HepG2 (cell line): ENCODE measurements at regions not wholly inside any gene's neighbourhood (a gene's known extent, or its start where the extent isn't known, plus 50 kb on each side); places are given as distances from the start of the nearest gene placed in this dataset.

Experiments
- ATAC-seq: fragments of 200-7000 bp; cut with Tn5 transposase; 3 replicates; pipeline ENCODE4 v1.9.1; 2020; ENCODE audit warnings: mild to moderate bottlenecking, moderate library complexity
- BruUV-seq: library from RNA; stranded (reverse); fragments of 400-500 nt; replicated peaks from 2 replicates; lab custom pipeline; 2021; lab: Mats Ljungman, UMichigan
- CTCF ChIA-PET: fragments of 300-600 bp; formaldehyde crosslinking; extraction: SDS; loops from one replicate; lab custom pipeline; 2021; ENCODE audit warnings: low total read pairs, inconsistent platforms, low intra/inter-chr PET ratio; lab: Yijun Ruan, JAX
- POLR2A ChIA-PET: fragments of 350-600 bp; sonication (Branson Sonifier 250); formaldehyde crosslinking; loops from one replicate; lab custom pipeline; 2020; ENCODE audit warnings: antibody characterized with exemption, inconsistent platforms; lab: Yijun Ruan, JAX
- DNase-seq: peaks from one replicate; pipeline ENCODE4 v3.0.0-alpha.2; 2015; ENCODE audit warnings: low spot score
- FAIRE-seq: peaks from 3 replicates; lab custom pipeline; 2011; peaks lifted over from hg19 to GRCh38; lab: Jason Lieb, UNC
- H2AFZ ChIP-seq: one replicate; pipeline ENCODE4 v1.6.1; 2011; ENCODE audit warnings: low read length, inconsistent platforms
- H3K27ac ChIP-seq: fragments of 300-600 bp; 3 replicates; pipeline ENCODE4 v1.8.0; 2011; ENCODE audit warnings: mixed run types, mild to moderate bottlenecking, mixed read lengths, low read length, inconsistent platforms; ENCODE audit not compliant: insufficient read depth; ENCODE audit errors: extremely low read length
- H3K27me3 ChIP-seq, 2 experiments: fragments of 200-600 bp in 1 of 2; 2 replicates in 1 of 2; 3 replicates in 1 of 2; pipeline versions ENCODE4 v1.6.0 to v1.8.0; 2011; ENCODE audit warnings: low read length in 2 of 2, mild to moderate bottlenecking in 2 of 2, moderate library complexity in 2 of 2, inconsistent platforms in 1 of 2; ENCODE audit not compliant: insufficient read depth in 2 of 2, control insufficient read depth in 1 of 2
- H3K36me3 ChIP-seq, 2 experiments: fragments of 200-600 bp in 1 of 2; replicated peaks in 1 of 2; 2 replicates in 1 of 2; 3 replicates in 1 of 2; pipeline versions ENCODE4 v1.5.1 to v1.8.0; 2011; ENCODE audit warnings: low read length in 2 of 2, inconsistent platforms in 1 of 2; ENCODE audit not compliant: insufficient read depth in 2 of 2, control insufficient read depth in 1 of 2
- H3K4me1 ChIP-seq: 2 replicates; pipeline ENCODE4 v1.5.1; 2012; ENCODE audit warnings: low read length, inconsistent platforms; ENCODE audit not compliant: insufficient read depth
- H3K4me2 ChIP-seq: 2 replicates; pipeline ENCODE4 v1.6.0; 2011; ENCODE audit warnings: low read depth, low read length, inconsistent platforms
- H3K4me3 ChIP-seq, 3 experiments: fragments of 200-600 bp in 1 of 3; sonication (generic), shearing (Covaris generic) in 1 of 3; replicated peaks in 1 of 3; 2 replicates each; pipeline ENCODE4 v1.5.1; 2011 to 2016; ENCODE audit warnings: low read length in 3 of 3, inconsistent platforms in 2 of 3, low read depth in 2 of 3, mild to moderate bottlenecking in 2 of 3, control low read depth in 1 of 3, mixed read lengths in 1 of 3; ENCODE audit not compliant: insufficient read depth in 1 of 3
- H3K79me2 ChIP-seq: one replicate; pipeline ENCODE4 v1.6.1; 2011; ENCODE audit warnings: low read length, inconsistent platforms; ENCODE audit not compliant: insufficient read depth
- H3K9ac ChIP-seq: 2 replicates; pipeline ENCODE4 v1.6.0; 2011; ENCODE audit warnings: mild to moderate bottlenecking, low read depth, low read length, inconsistent platforms; ENCODE audit not compliant: insufficient read depth
- H3K9me3 ChIP-seq: 2 replicates; pipeline ENCODE4 v1.5.1; 2012; ENCODE audit warnings: mild to moderate bottlenecking, low read length
- H4K20me1 ChIP-seq: 2 replicates; pipeline ENCODE4 v1.6.0; 2011; ENCODE audit warnings: inconsistent platforms, mild to moderate bottlenecking, low read length, moderate library complexity; ENCODE audit not compliant: insufficient read depth
- GABPB1 ChIP-seq: IDR thresholded peaks from 2 replicates; pipeline ENCODE4 v1.6.1; 2016; ENCODE audit warnings: mild to moderate bottlenecking, missing genetic modification reagents, moderate library complexity, missing compliant biosample characterization
- GLI4 ChIP-seq: sonication (generic); formaldehyde crosslinking; IDR thresholded peaks from 2 replicates; pipeline ENCODE4 v1.5.1; 2020; ENCODE audit warnings: missing genetic modification reagents, mild to moderate bottlenecking, moderate library complexity, borderline replicate concordance
- MAFG ChIP-seq: sonication (generic); formaldehyde crosslinking; IDR thresholded peaks from 2 replicates; pipeline ENCODE4 v1.5.1; 2020; ENCODE audit warnings: mild to moderate bottlenecking, missing genetic modification reagents
- MXI1 ChIP-seq: IDR thresholded peaks from 3 replicates; pipeline ENCODE4 v1.6.1; 2012; ENCODE audit warnings: low read depth, low read length, inconsistent platforms, borderline replicate concordance
- SATB2 ChIP-seq: sonication (generic); formaldehyde crosslinking; IDR thresholded peaks from 2 replicates; pipeline ENCODE4 v1.5.0; 2020; ENCODE audit warnings: missing genetic modification reagents
- ZFP1 ChIP-seq: IDR thresholded peaks from 2 replicates; pipeline ENCODE4 v1.6.1; 2016
- ZNF430 ChIP-seq: sonication (generic); formaldehyde crosslinking; IDR thresholded peaks from 2 replicates; pipeline ENCODE4 v1.9.0; 2021; ENCODE audit warnings: mild to moderate bottlenecking, missing genetic modification reagents
- ZNF7 ChIP-seq: IDR thresholded peaks from 2 replicates; pipeline ENCODE4 v1.6.1; 2016; ENCODE audit warnings: missing biosample characterization, missing genetic modification reagents
- WGBS: methylation state at CpG from one replicate; pipeline ENCODE4 v1.1.6; 2017; ENCODE audit warnings: low lambda C conversion rate; 5-methylcytosine and 5-hydroxymethylcytosine counted together
- in situ Hi-C: cut with HindIII; loops from 2 replicates; pipeline ENCODE4 v1.10.0; 2017; ENCODE audit warnings: low pct_unique_long_range_greater_than_20kb; ENCODE audit not compliant: extremely low pct_ligation_motif_present
- intact Hi-C: fragments of 100-400 bp; cut with micrococcal nuclease; formaldehyde crosslinking; loops from one replicate; pipeline ENCODE4 v1.10.0; 2022; ENCODE audit not compliant: unreplicated experiment

DNA sequence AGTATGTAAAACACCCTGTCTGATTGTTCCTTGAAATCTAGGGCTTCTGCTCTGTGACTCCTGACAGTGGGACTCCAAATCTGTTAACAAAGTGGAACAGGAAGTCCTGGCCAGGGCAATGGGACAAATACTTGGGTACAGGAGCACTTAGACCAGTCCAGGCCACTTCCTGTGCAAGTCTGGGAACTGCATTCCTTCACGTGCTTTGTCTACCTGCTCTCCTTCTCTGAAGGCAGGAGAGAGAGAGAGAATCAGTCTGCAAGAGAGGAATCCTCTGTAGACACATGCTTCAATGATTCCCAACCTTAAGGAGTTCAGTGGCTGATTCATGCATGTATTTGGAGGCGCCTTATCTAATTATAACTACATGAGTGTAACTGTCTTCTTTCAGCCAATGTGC is 530.2 kb downstream of the GATA3 start:
- ATAC-seq (no peak), DNase-seq (no peak), FAIRE-seq (no peak)
- Histone ChIP-seq H4K20me1 (no peaks in the 10 kb centered on the region), H3K9ac (no peak overlapping the region), H3K4me1 (no peaks in the 10 kb centered on the region), H3K27me3 (no peaks in the 10 kb centered on the region; a peak in 1 of 5 replicates), H3K9me3 (no peaks in the 10 kb centered on the region), H3K4me2 (no peak overlapping the region), H3K36me3 (no peaks in the 10 kb centered on the region), H2AFZ (no peak overlapping the region), H3K79me2 (no peaks in the 10 kb centered on the region), H3K27ac (no peak overlapping the region), H3K4me3 (no peak overlapping the region)
- no TSS peak for BruUV-seq
- WGBS: 11% methylated on average over 2 of the region's 2 CpGs
- TF ChIP-seq SATB2: no peak
- TF ChIP-seq ZNF430 (CRISPR knock-in tag): no peak
- TF ChIP-seq ZFP1 (CRISPR knock-in tag): no peak
- no peak for TF ChIP-seq ZNF7 (CRISPR knock-in tag)
- no peak for TF ChIP-seq MXI1
- no peak for TF ChIP-seq GLI4 (CRISPR knock-in tag)
- TF ChIP-seq GABPB1 (CRISPR knock-in tag): no peak
- in situ Hi-C loops: no loop called here
- POLR2A ChIA-PET: no interaction called here
- CTCF ChIA-PET: no interaction called here
- intact Hi-C loops: no loop called here

DNA sequence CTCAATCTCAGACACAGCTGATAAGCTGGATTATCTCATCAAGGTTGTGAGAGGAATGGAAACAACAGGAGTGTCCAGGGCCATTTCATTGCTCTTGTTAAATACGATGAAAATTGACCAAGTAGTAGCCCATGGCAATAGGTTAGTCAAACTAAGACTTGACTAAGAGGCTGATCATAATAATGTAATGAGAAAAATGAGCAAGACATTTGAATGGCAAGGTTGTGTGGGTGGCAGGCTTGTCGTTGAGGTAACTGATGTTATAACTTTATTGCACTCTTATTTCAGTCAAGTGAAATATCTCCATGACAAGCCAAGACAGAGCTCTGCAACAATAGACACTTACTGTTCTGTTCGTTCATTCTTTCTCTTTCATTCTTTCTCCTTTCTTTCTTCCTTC is 532.0 kb downstream of the GATA3 start:
- H3K27me3 ChIP-seq: peaks cover 0 to 3% of the 10 kb centered on the region in 2 experiments; a peak in 2 of 5 replicates
- BruUV-seq: no TSS peak
- ChIA-PET CTCF (no interaction called here), POLR2A (no interaction called here)
- intact Hi-C loops (no loop called here), in situ Hi-C loops (no loop called here)
- FAIRE-seq: no peak
- no peaks in the 10 kb centered on the region for H3K9me3 ChIP-seq
- no peaks in the 10 kb centered on the region for H3K4me1 ChIP-seq
- H4K20me1 ChIP-seq: no peaks in the 10 kb centered on the region
- ATAC-seq: no peak
- H3K79me2 ChIP-seq: no peaks in the 10 kb centered on the region
- WGBS: 0% methylated on average over 3 of the region's 3 CpGs
- no peak overlapping the region for H3K9ac ChIP-seq
- no peak overlapping the region for H3K4me3 ChIP-seq
- no peaks in the 10 kb centered on the region for H3K36me3 ChIP-seq
- no peak for DNase-seq
- H2AFZ ChIP-seq: no peak overlapping the region
- H3K4me2 ChIP-seq: no peak overlapping the region
- H3K27ac ChIP-seq: no peak overlapping the region
- TF ChIP-seq MAFG: no peak
